IMR-90 (cell line): ENCODE measurements at regions not wholly inside any gene's neighbourhood (a gene's known extent, or its start where the extent isn't known, plus 50 kb on each side); places are given as distances from the start of the nearest gene placed in this dataset.

Source experiments
- ATAC-seq: fragments of 200-7000 bp; cut with Tn5 transposase; 2 replicates; pipeline ENCODE4 v1.9.1; 2020; ENCODE audit warnings: low read depth, mild to moderate bottlenecking, moderate library complexity
- BruUV-seq: library from RNA; stranded (reverse); fragments of 400-500 nt; replicated peaks from 2 replicates; lab custom pipeline; 2021; lab: Mats Ljungman, UMichigan
- CTCF ChIA-PET: fragments of 300-600 bp; formaldehyde crosslinking; extraction: SDS; loops from one replicate; lab custom pipeline; 2021; ENCODE audit warnings: antibody characterized with exemption; lab: Yijun Ruan, JAX
- POLR2A ChIA-PET: fragments of 300-600 bp; sonication (Branson Sonifier 250); formaldehyde crosslinking; loops from one replicate; lab custom pipeline; 2022; ENCODE audit warnings: antibody characterized with exemption; ENCODE audit not compliant: unreplicated experiment; lab: Charles Lee
- DNase-seq: peaks from one replicate; pipeline ENCODE4 v3.0.0; 2013
- H2AFZ ChIP-seq: replicated peaks from 2 replicates; pipeline ENCODE3; 2013; ENCODE audit warnings: low read length, mild to moderate bottlenecking; ENCODE audit not compliant: poor library complexity
- H2AK5ac ChIP-seq: 2 replicates; pipeline ENCODE4 v1.6.1; 2013; ENCODE audit warnings: low read depth, low read length, inconsistent platforms
- H2AK9ac ChIP-seq: replicated peaks from 2 replicates; pipeline ENCODE3; 2013; ENCODE audit warnings: mild to moderate bottlenecking, low read depth, low read length, moderate library complexity; ENCODE audit not compliant: poor library complexity
- H2BK120ac ChIP-seq: 2 replicates; pipeline ENCODE4 v1.6.1; 2013; ENCODE audit warnings: low read depth, low read length, inconsistent platforms
- H2BK15ac ChIP-seq: 3 replicates; pipeline ENCODE4 v1.6.1; 2013; ENCODE audit warnings: low read depth, low read length, inconsistent platforms
- H2BK20ac ChIP-seq: 2 replicates; pipeline ENCODE4 v1.6.1; 2013; ENCODE audit warnings: low read depth, mild to moderate bottlenecking, inconsistent platforms, low read length, moderate library complexity
- H2BK5ac ChIP-seq: 2 replicates; pipeline ENCODE4 v1.6.1; 2013; ENCODE audit warnings: mild to moderate bottlenecking, low read depth, low read length, inconsistent platforms; ENCODE audit not compliant: poor library complexity, severe bottlenecking
- H3K14ac ChIP-seq: replicated peaks from 2 replicates; pipeline ENCODE4 v1.6.1; 2013; ENCODE audit warnings: low read depth, low read length, inconsistent platforms
- H3K18ac ChIP-seq: 2 replicates; pipeline ENCODE4 v1.6.1; 2013; ENCODE audit warnings: low read depth, low read length, control low read depth
- H3K23ac ChIP-seq: 2 replicates; pipeline ENCODE4 v1.6.1; 2013; ENCODE audit warnings: low read depth, low read length, inconsistent platforms
- H3K27ac ChIP-seq: 2 replicates; pipeline ENCODE4 v1.5.1; 2013; ENCODE audit warnings: mild to moderate bottlenecking, control low read depth, low read length; ENCODE audit not compliant: insufficient read depth
- H3K27me3 ChIP-seq: 2 replicates; pipeline ENCODE4 v1.6.1; 2013; ENCODE audit warnings: low read length; ENCODE audit not compliant: control insufficient read depth, insufficient read depth
- H3K36me3 ChIP-seq: 2 replicates; pipeline ENCODE4 v1.6.1; 2013; ENCODE audit warnings: low read length, mixed read lengths; ENCODE audit not compliant: control insufficient read depth, insufficient read depth
- H3K4ac ChIP-seq: 2 replicates; pipeline ENCODE4 v1.6.1; 2013; ENCODE audit warnings: low read depth, low read length, inconsistent platforms
- H3K4me1 ChIP-seq: 2 replicates; pipeline ENCODE4 v1.6.1; 2013; ENCODE audit warnings: low read length, mixed read lengths; ENCODE audit not compliant: control insufficient read depth, insufficient read depth
- H3K4me2 ChIP-seq: 2 replicates; pipeline ENCODE4 v1.6.1; 2013; ENCODE audit warnings: low read depth, mild to moderate bottlenecking, control low read depth, low read length, moderate library complexity
- H3K4me3 ChIP-seq: 2 replicates; pipeline ENCODE4 v1.5.1; 2013; ENCODE audit warnings: low read depth, mild to moderate bottlenecking, control low read depth, low read length, moderate library complexity; ENCODE audit not compliant: insufficient read depth
- H3K56ac ChIP-seq: 2 replicates; pipeline ENCODE4 v1.6.1; 2013; ENCODE audit warnings: low read length, inconsistent platforms; ENCODE audit not compliant: insufficient read depth; ENCODE audit errors: extremely low read depth
- H3K79me1 ChIP-seq, 2 experiments: 2 replicates each; pipeline ENCODE4 v1.6.1; 2013; ENCODE audit warnings: low read length in 2 of 2, inconsistent platforms in 1 of 2, low read depth in 1 of 2
- H3K9ac ChIP-seq: 2 replicates; pipeline ENCODE4 v1.6.1; 2013; ENCODE audit warnings: low read depth, low read length, control low read depth
- H3K9me1 ChIP-seq: 2 replicates; pipeline ENCODE4 v1.6.1; 2013; ENCODE audit warnings: low read length, inconsistent platforms; ENCODE audit not compliant: insufficient read depth
- H3K9me3 ChIP-seq: 2 replicates; pipeline ENCODE4 v1.6.1; 2013; ENCODE audit warnings: low read length; ENCODE audit not compliant: control insufficient read depth, insufficient read depth
- H4K20me1 ChIP-seq: 2 replicates; pipeline ENCODE4 v1.6.1; 2013; ENCODE audit warnings: low read length, inconsistent platforms; ENCODE audit not compliant: insufficient read depth
- H4K5ac ChIP-seq: 2 replicates; pipeline ENCODE4 v1.6.1; 2013; ENCODE audit warnings: mild to moderate bottlenecking, low read depth, low read length, control low read depth
- H4K8ac ChIP-seq, 2 experiments: 2 replicates each; pipeline ENCODE4 v1.6.1; 2013; ENCODE audit warnings: low read depth in 2 of 2, low read length in 2 of 2, control low read depth in 1 of 2, inconsistent platforms in 1 of 2
- H4K91ac ChIP-seq: 2 replicates; pipeline ENCODE4 v1.6.1; 2013; ENCODE audit warnings: low read depth, low read length, inconsistent platforms; ENCODE audit not compliant: insufficient read depth
- FOS ChIP-seq: fragments of 150-350 bp; IDR thresholded peaks from 2 replicates; pipeline ENCODE4 v1.6.1; 2016; ENCODE audit warnings: low read depth, low read length
- MAFK ChIP-seq: IDR thresholded peaks from 2 replicates; pipeline ENCODE4 v1.6.1; 2012; ENCODE audit warnings: low read depth, low read length, improper control_type of control experiment
- MXI1 ChIP-seq: IDR thresholded peaks from 2 replicates; pipeline ENCODE4 v1.6.1; 2012; ENCODE audit warnings: low read depth, mild to moderate bottlenecking, low read length, moderate library complexity, borderline replicate concordance
- WGBS, 2 experiments: methylation state at CpG; one replicate each; pipeline versions ENCODE4 v1.1.5 to v1.1.7; 2013; ENCODE audit warnings: missing lambda C conversion rate in 2 of 2; ENCODE audit not compliant: insufficient read length in 1 of 2; ENCODE audit errors: extremely low coverage in 2 of 2; 5-methylcytosine and 5-hydroxymethylcytosine counted together
- dilution Hi-C: fragments of 300-500 bp; cut with HindIII; formaldehyde crosslinking; loops from one replicate; pipeline ENCODE4 v1.14.3; 2018; ENCODE audit warnings: low sequenced_read_pairs; ENCODE audit not compliant: unreplicated experiment
- in situ Hi-C: fragments of 300-500 bp; cut with MboI; formaldehyde crosslinking; loops from 3 replicates; pipeline ENCODE4 v1.14.3; 2019; ENCODE audit warnings: low sequenced_read_pairs, inconsistent platforms, mixed read lengths
- intact Hi-C: fragments of 100-400 bp; cut with micrococcal nuclease; formaldehyde crosslinking; loops from 2 replicates; pipeline ENCODE4 v1.10.0; 2022

- Histone ChIP-seq H2AK5ac (peak overlapping the region; percentile 68; the same call in 1 of the 2 replicates), H4K8ac (peak overlapping the region; percentile 50 to 76; a peak in 3 of 4 replicates), H2AFZ (peak overlapping the region; percentile 65), H3K4ac (peak overlapping the region; percentile 79), H3K14ac (peak overlapping the region; percentile 69; the same call in 1 of the 2 replicates), H2BK120ac (peak overlapping the region; percentile 86), H2AK9ac (peak overlapping the region; percentile 18), H3K9ac (no peak overlapping the region; the same call in 1 of the 2 replicates), H3K18ac (peak overlapping the region; percentile 20; the same call in 1 of the 2 replicates), H3K27me3 (no peaks in the 10 kb centered on the region), H2BK15ac (peak overlapping the region; percentile 66; the same call in 1 of the 3 replicates), H3K4me2 (peak overlapping the region; percentile 46; the same call in 1 of the 2 replicates), H3K9me1 (peaks cover 18% of the 10 kb centered on the region), H4K91ac (peak overlapping the region; percentile 73), H3K23ac (peak overlapping the region; percentile 21; the same call in 1 of the 2 replicates), H3K4me3 (no peak overlapping the region), H3K4me1 (peaks cover 5% of the 10 kb centered on the region), H4K5ac (no peak overlapping the region), H3K9me3 (no peaks in the 10 kb centered on the region), H3K27ac (no peak overlapping the region), H3K56ac (no peak overlapping the region), H3K79me1 (no peaks in the 10 kb centered on the region), H4K20me1 (no peaks in the 10 kb centered on the region), H2BK5ac (peak overlapping the region; percentile 32), H3K36me3 (no peaks in the 10 kb centered on the region), H2BK20ac (peak overlapping the region; percentile 88; the same call in 1 of the 2 replicates)
- CTCF ChIA-PET, result no interaction called here
- DNase-seq (peak; percentile 88), ATAC-seq (peak; percentile 74)
- TF ChIP-seq MXI1 (0 out of 2 replicates have a peak, but pooled peaks have one; percentile 13), MAFK (no peak), FOS (peak; percentile 49)
- WGBS, 2 experiments, result no CpG with 5 or more reads among the region's 5 CpGs
- no TSS peak for BruUV-seq
- dilution Hi-C loops, result no loop called here
- POLR2A ChIA-PET, result no interaction called here
- intact Hi-C loops, result no loop called here
- in situ Hi-C loops, result no loop called here
Observed at GRCh38 chr15:79680720-79681119, 216.1 kb downstream of the MTHFS start.
